Testis (tissue), 2 donors: ENCODE measurements at regions not wholly inside any gene's neighbourhood (a gene's known extent, or its start where the extent isn't known, plus 50 kb on each side); places are given as distances from the start of the nearest gene placed in this dataset.

Experiments used
- DNase-seq: peaks from one replicate; pipeline ENCODE4 v3.0.0-alpha.2; 2019
- H3K27ac ChIP-seq, 2 donors: fragments of 200-600 bp; sonication (generic); one replicate each; pipeline ENCODE4 v1.5.1; 2019
- H3K27me3 ChIP-seq: fragments of 200-600 bp; sonication (generic); one replicate; pipeline ENCODE4 v1.5.1; 2019
- H3K36me3 ChIP-seq: fragments of 200-600 bp; sonication (generic); one replicate; pipeline ENCODE4 v1.5.1; 2017; ENCODE audit warnings: low read depth; ENCODE audit errors: missing control alignments
- H3K4me1 ChIP-seq: fragments of 200-600 bp; sonication (generic); one replicate; pipeline ENCODE4 v1.5.1; 2019
- H3K4me3 ChIP-seq, 2 donors: fragments of 200-600 bp; sonication (generic); one replicate each; pipeline ENCODE4 v1.5.1; 2017 to 2019
- H3K9me3 ChIP-seq: fragments of 200-600 bp; sonication (generic); one replicate; pipeline ENCODE4 v1.5.1; 2017
- CTCF ChIP-seq, 3 experiments: fragments of 450-650 bp in 2 of 3; fragments of 200-600 bp in 1 of 3; sonication (generic) in 1 of 3; IDR thresholded peaks; one replicate each; pipeline ENCODE4 v1.5.1; 2016 to 2019; ENCODE audit warnings: antibody characterized with exemption in 3 of 3, mild to moderate bottlenecking in 2 of 3, moderate library complexity in 1 of 3
- POLR2A ChIP-seq: fragments of 450-650 bp; IDR thresholded peaks from one replicate; pipeline ENCODE4 v1.6.1; 2017; ENCODE audit warnings: antibody characterized with exemption, mild to moderate bottlenecking, moderate library complexity
- WGBS, 2 donors: methylation state at CpG; one replicate each; pipeline ENCODE4 v1.1.5; 2018; 5-methylcytosine and 5-hydroxymethylcytosine counted together
- intact Hi-C: fragments of 100-400 bp; cut with DNase I; formaldehyde crosslinking; loops from one replicate; pipeline ENCODE4 v1.15.1; 2023; ENCODE audit warnings: low total_unique reads

- Histone ChIP-seq H3K4me1 (no peaks in the 10 kb centered on the region), H3K27ac (no peak overlapping the region), H3K27me3 (no peaks in the 10 kb centered on the region), H3K9me3 (no peaks in the 10 kb centered on the region), H3K36me3 (no peaks in the 10 kb centered on the region), H3K4me3 (no peak overlapping the region)
- intact Hi-C loops, result no loop called here
- TF ChIP-seq CTCF (IDR thresholded peaks at IDR 0.05) (no peak), POLR2A (no peak)
- no peak for DNase-seq
- WGBS, 2 donors, result 70 to 71% methylated on average over 5 of the region's 5 CpGs
Measured at GRCh38 chr5:148924817-148925216, 98.4 kb downstream of the ADRB2 start.

GRCh38 chr5:148926207-148926606 lies 99.8 kb downstream of the ADRB2 start:
- no peak for DNase-seq
- intact Hi-C loops, result no loop called here
- TF ChIP-seq CTCF (IDR thresholded peaks at IDR 0.05), result no peak
- TF ChIP-seq POLR2A, result no peak
- H3K4me3 ChIP-seq, result no peak overlapping the region
- H3K27ac ChIP-seq, result no peak overlapping the region
- H3K36me3 ChIP-seq, result no peaks in the 10 kb centered on the region
- no peaks in the 10 kb centered on the region for H3K27me3 ChIP-seq
- H3K4me1 ChIP-seq, result no peaks in the 10 kb centered on the region
- H3K9me3 ChIP-seq, result no peaks in the 10 kb centered on the region
- 92 to 94% methylated on average over 2 to 5 of the region's 5 CpGs for WGBS, 2 donors

GRCh38 chr5:148927307-148927946 lies 101.0 kb downstream of the ADRB2 start:
- no peaks in the 10 kb centered on the region for H3K9me3 ChIP-seq
- H3K27ac ChIP-seq, result no peak overlapping the region
- no peaks in the 10 kb centered on the region for H3K27me3 ChIP-seq
- 81 to 92% methylated on average over 3 of the region's 3 CpGs for WGBS, 2 donors
- no peak for TF ChIP-seq CTCF (IDR thresholded peaks at IDR 0.05)
- no peak for DNase-seq
- H3K36me3 ChIP-seq, result no peaks in the 10 kb centered on the region
- intact Hi-C loops, result no loop called here
- H3K4me1 ChIP-seq, result no peaks in the 10 kb centered on the region
- no peak overlapping the region for H3K4me3 ChIP-seq

- TF ChIP-seq POLR2A (no peak), CTCF (IDR thresholded peaks at IDR 0.05) (no peak)
- intact Hi-C loops, result no loop called here
- H3K36me3 ChIP-seq, result no peaks in the 10 kb centered on the region
- no peak for DNase-seq
- H3K4me1 ChIP-seq, result no peaks in the 10 kb centered on the region
- no peak overlapping the region for H3K27ac ChIP-seq
- no peaks in the 10 kb centered on the region for H3K9me3 ChIP-seq
- H3K4me3 ChIP-seq, result no peak overlapping the region
- H3K27me3 ChIP-seq, result no peaks in the 10 kb centered on the region
Measured at GRCh38 chr5:148928141-148928540, 101.7 kb downstream of the ADRB2 start.

GRCh38 chr5:148931453-148932057 lies 105.1 kb downstream of the ADRB2 start:
- Histone ChIP-seq H3K27ac (no peak overlapping the region), H3K4me1 (no peaks in the 10 kb centered on the region), H3K36me3 (no peaks in the 10 kb centered on the region), H3K9me3 (no peaks in the 10 kb centered on the region), H3K27me3 (no peaks in the 10 kb centered on the region), H3K4me3 (no peak overlapping the region)
- no peak for DNase-seq
- intact Hi-C loops, result no loop called here
- TF ChIP-seq CTCF (IDR thresholded peaks at IDR 0.05) (no peak), POLR2A (no peak)
